IMR-90 (cell line): ENCODE measurements at regions not wholly inside any gene's neighbourhood (a gene's known extent, or its start where the extent isn't known, plus 50 kb on each side); places are given as distances from the start of the nearest gene placed in this dataset.

Source experiments
- ATAC-seq: fragments of 200-7000 bp; cut with Tn5 transposase; 2 replicates; pipeline ENCODE4 v1.9.1; 2020; ENCODE audit warnings: low read depth, mild to moderate bottlenecking, moderate library complexity
- BruUV-seq: library from RNA; stranded (reverse); fragments of 400-500 nt; replicated peaks from 2 replicates; lab custom pipeline; 2021; lab: Mats Ljungman, UMichigan
- CTCF ChIA-PET: fragments of 300-600 bp; formaldehyde crosslinking; extraction: SDS; loops from one replicate; lab custom pipeline; 2021; ENCODE audit warnings: antibody characterized with exemption; lab: Yijun Ruan, JAX
- POLR2A ChIA-PET: fragments of 300-600 bp; sonication (Branson Sonifier 250); formaldehyde crosslinking; loops from one replicate; lab custom pipeline; 2022; ENCODE audit warnings: antibody characterized with exemption; ENCODE audit not compliant: unreplicated experiment; lab: Charles Lee
- DNase-seq: peaks from one replicate; pipeline ENCODE4 v3.0.0; 2013
- H2AFZ ChIP-seq: replicated peaks from 2 replicates; pipeline ENCODE3; 2013; ENCODE audit warnings: low read length, mild to moderate bottlenecking; ENCODE audit not compliant: poor library complexity
- H2AK5ac ChIP-seq: 2 replicates; pipeline ENCODE4 v1.6.1; 2013; ENCODE audit warnings: low read depth, low read length, inconsistent platforms
- H2AK9ac ChIP-seq: replicated peaks from 2 replicates; pipeline ENCODE3; 2013; ENCODE audit warnings: mild to moderate bottlenecking, low read depth, low read length, moderate library complexity; ENCODE audit not compliant: poor library complexity
- H2BK120ac ChIP-seq: 2 replicates; pipeline ENCODE4 v1.6.1; 2013; ENCODE audit warnings: low read depth, low read length, inconsistent platforms
- H2BK15ac ChIP-seq: 3 replicates; pipeline ENCODE4 v1.6.1; 2013; ENCODE audit warnings: low read depth, low read length, inconsistent platforms
- H2BK20ac ChIP-seq: 2 replicates; pipeline ENCODE4 v1.6.1; 2013; ENCODE audit warnings: low read depth, mild to moderate bottlenecking, inconsistent platforms, low read length, moderate library complexity
- H2BK5ac ChIP-seq: 2 replicates; pipeline ENCODE4 v1.6.1; 2013; ENCODE audit warnings: mild to moderate bottlenecking, low read depth, low read length, inconsistent platforms; ENCODE audit not compliant: poor library complexity, severe bottlenecking
- H3K14ac ChIP-seq: replicated peaks from 2 replicates; pipeline ENCODE4 v1.6.1; 2013; ENCODE audit warnings: low read depth, low read length, inconsistent platforms
- H3K18ac ChIP-seq: 2 replicates; pipeline ENCODE4 v1.6.1; 2013; ENCODE audit warnings: low read depth, low read length, control low read depth
- H3K23ac ChIP-seq: 2 replicates; pipeline ENCODE4 v1.6.1; 2013; ENCODE audit warnings: low read depth, low read length, inconsistent platforms
- H3K27ac ChIP-seq: 2 replicates; pipeline ENCODE4 v1.5.1; 2013; ENCODE audit warnings: mild to moderate bottlenecking, control low read depth, low read length; ENCODE audit not compliant: insufficient read depth
- H3K27me3 ChIP-seq: 2 replicates; pipeline ENCODE4 v1.6.1; 2013; ENCODE audit warnings: low read length; ENCODE audit not compliant: control insufficient read depth, insufficient read depth
- H3K36me3 ChIP-seq: 2 replicates; pipeline ENCODE4 v1.6.1; 2013; ENCODE audit warnings: low read length, mixed read lengths; ENCODE audit not compliant: control insufficient read depth, insufficient read depth
- H3K4ac ChIP-seq: 2 replicates; pipeline ENCODE4 v1.6.1; 2013; ENCODE audit warnings: low read depth, low read length, inconsistent platforms
- H3K4me1 ChIP-seq: 2 replicates; pipeline ENCODE4 v1.6.1; 2013; ENCODE audit warnings: low read length, mixed read lengths; ENCODE audit not compliant: control insufficient read depth, insufficient read depth
- H3K4me2 ChIP-seq: 2 replicates; pipeline ENCODE4 v1.6.1; 2013; ENCODE audit warnings: low read depth, mild to moderate bottlenecking, control low read depth, low read length, moderate library complexity
- H3K4me3 ChIP-seq: 2 replicates; pipeline ENCODE4 v1.5.1; 2013; ENCODE audit warnings: low read depth, mild to moderate bottlenecking, control low read depth, low read length, moderate library complexity; ENCODE audit not compliant: insufficient read depth
- H3K56ac ChIP-seq: 2 replicates; pipeline ENCODE4 v1.6.1; 2013; ENCODE audit warnings: low read length, inconsistent platforms; ENCODE audit not compliant: insufficient read depth; ENCODE audit errors: extremely low read depth
- H3K79me1 ChIP-seq, 2 experiments: 2 replicates each; pipeline ENCODE4 v1.6.1; 2013; ENCODE audit warnings: low read length in 2 of 2, inconsistent platforms in 1 of 2, low read depth in 1 of 2
- H3K9ac ChIP-seq: 2 replicates; pipeline ENCODE4 v1.6.1; 2013; ENCODE audit warnings: low read depth, low read length, control low read depth
- H3K9me1 ChIP-seq: 2 replicates; pipeline ENCODE4 v1.6.1; 2013; ENCODE audit warnings: low read length, inconsistent platforms; ENCODE audit not compliant: insufficient read depth
- H3K9me3 ChIP-seq: 2 replicates; pipeline ENCODE4 v1.6.1; 2013; ENCODE audit warnings: low read length; ENCODE audit not compliant: control insufficient read depth, insufficient read depth
- H4K20me1 ChIP-seq: 2 replicates; pipeline ENCODE4 v1.6.1; 2013; ENCODE audit warnings: low read length, inconsistent platforms; ENCODE audit not compliant: insufficient read depth
- H4K5ac ChIP-seq: 2 replicates; pipeline ENCODE4 v1.6.1; 2013; ENCODE audit warnings: mild to moderate bottlenecking, low read depth, low read length, control low read depth
- H4K8ac ChIP-seq, 2 experiments: 2 replicates each; pipeline ENCODE4 v1.6.1; 2013; ENCODE audit warnings: low read depth in 2 of 2, low read length in 2 of 2, control low read depth in 1 of 2, inconsistent platforms in 1 of 2
- H4K91ac ChIP-seq: 2 replicates; pipeline ENCODE4 v1.6.1; 2013; ENCODE audit warnings: low read depth, low read length, inconsistent platforms; ENCODE audit not compliant: insufficient read depth
- ELK1 ChIP-seq: fragments of 150-350 bp; IDR thresholded peaks from 2 replicates; pipeline ENCODE4 v1.6.1; 2016; ENCODE audit warnings: low read depth, mild to moderate bottlenecking, low read length, moderate library complexity, borderline replicate concordance
- MAFK ChIP-seq: IDR thresholded peaks from 2 replicates; pipeline ENCODE4 v1.6.1; 2012; ENCODE audit warnings: low read depth, low read length, improper control_type of control experiment
- NFE2L2 ChIP-seq: fragments of 150-350 bp; IDR thresholded peaks from 2 replicates; pipeline ENCODE4 v1.6.1; 2016; ENCODE audit warnings: low read depth, mild to moderate bottlenecking, low read length
- RAD21 ChIP-seq: IDR thresholded peaks from 2 replicates; pipeline ENCODE4 v1.6.1; 2012; ENCODE audit warnings: low read length, improper control_type of control experiment
- RCOR1 ChIP-seq: IDR thresholded peaks from 2 replicates; pipeline ENCODE4 v1.6.1; 2012; ENCODE audit warnings: mild to moderate bottlenecking, low read length, improper control_type of control experiment; ENCODE audit not compliant: insufficient replicate concordance
- WGBS, 2 experiments: methylation state at CpG; one replicate each; pipeline versions ENCODE4 v1.1.5 to v1.1.7; 2013; ENCODE audit warnings: missing lambda C conversion rate in 2 of 2; ENCODE audit not compliant: insufficient read length in 1 of 2; ENCODE audit errors: extremely low coverage in 2 of 2; 5-methylcytosine and 5-hydroxymethylcytosine counted together
- dilution Hi-C: fragments of 300-500 bp; cut with HindIII; formaldehyde crosslinking; loops from one replicate; pipeline ENCODE4 v1.14.3; 2018; ENCODE audit warnings: low sequenced_read_pairs; ENCODE audit not compliant: unreplicated experiment
- in situ Hi-C: fragments of 300-500 bp; cut with MboI; formaldehyde crosslinking; loops from 3 replicates; pipeline ENCODE4 v1.14.3; 2019; ENCODE audit warnings: low sequenced_read_pairs, inconsistent platforms, mixed read lengths
- intact Hi-C: fragments of 100-400 bp; cut with micrococcal nuclease; formaldehyde crosslinking; loops from 2 replicates; pipeline ENCODE4 v1.10.0; 2022

- Histone ChIP-seq H2BK5ac (peak overlapping the region; percentile 48), H4K5ac (no peak overlapping the region), H2AK5ac (0 out of 2 replicates have a peak overlapping the region, but pooled peaks have one; percentile 46), H4K8ac (no peak overlapping the region), H3K23ac (no peak overlapping the region), H3K9me1 (no peaks in the 10 kb centered on the region; the same call in 1 of the 2 replicates), H3K27ac (no peak overlapping the region), H3K9me3 (no peaks in the 10 kb centered on the region), H4K91ac (no peak overlapping the region), H2BK20ac (peak overlapping the region; percentile 71), H3K27me3 (no peaks in the 10 kb centered on the region), H2AK9ac (no peak overlapping the region), H2AFZ (no peak overlapping the region), H3K4me2 (no peak overlapping the region), H3K4me1 (0 out of 2 replicates have a peak, but pooled peaks cover 3% of the 10 kb centered on the region), H3K36me3 (no peaks in the 10 kb centered on the region), H3K14ac (peak overlapping the region; percentile 21; the same call in 1 of the 2 replicates), H3K4me3 (no peak overlapping the region), H3K9ac (no peak overlapping the region), H3K18ac (no peak overlapping the region; the same call in 1 of the 2 replicates), H2BK120ac (peak overlapping the region; percentile 23; the same call in 1 of the 2 replicates), H3K79me1 (no peaks in the 10 kb centered on the region), H3K4ac (peak overlapping the region; percentile 21; the same call in 1 of the 2 replicates), H2BK15ac (no peak overlapping the region), H3K56ac (no peak overlapping the region), H4K20me1 (no peaks in the 10 kb centered on the region)
- in situ Hi-C loops, result no loop called here
- ATAC-seq, result peak; percentile 40; the same call in 1 of the 2 replicates
- intact Hi-C loops, result no loop called here
- DNase-seq, result no peak
- no CpG with 5 or more reads among the region's 3 CpGs for WGBS, 2 experiments
- POLR2A ChIA-PET, result no interaction called here
- CTCF ChIA-PET, result no interaction called here
- BruUV-seq, result no TSS peak
- dilution Hi-C loops, result no loop called here
- TF ChIP-seq RAD21 (no peak), ELK1 (no peak), RCOR1 (no peak), NFE2L2 (no peak), MAFK (no peak)
Observed at GRCh38 chr11:122019908-122020694, 95.9 kb downstream of the BLID start.
